Type B pancreatic cell (in vitro differentiated cells): ENCODE measurements at regions not wholly inside any gene's neighbourhood (a gene's known extent, or its start where the extent isn't known, plus 50 kb on each side); places are given as distances from the start of the nearest gene placed in this dataset.
A peak's percentile ranks its signal among the peaks of the same experiment; 100 is the strongest.

ENCODE experiments used
- DNase-seq: peaks from one replicate; pipeline ENCODE4 v3.0.0; 2021; ENCODE audit warnings: mixed read lengths; ENCODE audit not compliant: unreplicated experiment; ENCODE audit errors: extremely low spot score
- H3K27ac Mint-ChIP-seq: 2 replicates; pipeline ENCODE4 v1.8.0; 2021; ENCODE audit warnings: mild to moderate bottlenecking, mixed read lengths
- H3K27me3 Mint-ChIP-seq: 2 replicates; pipeline ENCODE4 v1.8.0; 2021; ENCODE audit warnings: mixed read lengths
- H3K36me3 Mint-ChIP-seq: 2 replicates; pipeline ENCODE4 v1.8.0; 2021; ENCODE audit warnings: mixed read lengths
- H3K4me1 Mint-ChIP-seq: one replicate; pipeline ENCODE4 v1.8.0; 2021; ENCODE audit warnings: mixed read lengths; ENCODE audit not compliant: unreplicated experiment
- H3K4me3 Mint-ChIP-seq: 2 replicates; pipeline ENCODE4 v1.8.0; 2021; ENCODE audit warnings: mild to moderate bottlenecking, mixed read lengths
- H3K9me3 Mint-ChIP-seq: 2 replicates; pipeline ENCODE4 v1.8.0; 2021; ENCODE audit warnings: mixed read lengths
- CTCF ChIP-seq: fragments of 200-600 bp; sonication (generic); conservative IDR thresholded peaks from 2 replicates; pipeline ENCODE4 v1.5.0; 2021; ENCODE audit warnings: antibody characterized with exemption, mild to moderate bottlenecking

- peaks cover 28% of the 10 kb centered on the region for H3K9me3 Mint-ChIP-seq
- peaks cover 7% of the 10 kb centered on the region for H3K4me1 Mint-ChIP-seq
- peaks cover 5% of the 10 kb centered on the region for H3K36me3 Mint-ChIP-seq
- DNase-seq = no peak
- no peak overlapping the region for H3K27ac Mint-ChIP-seq
- no peak overlapping the region for H3K4me3 Mint-ChIP-seq
- H3K27me3 Mint-ChIP-seq = no peaks in the 10 kb centered on the region
- no peak for TF ChIP-seq CTCF
Measured at GRCh38 chr11:103727262-103727661, 309.2 kb upstream of the DDI1 start.

- no peaks in the 10 kb centered on the region for H3K27me3 Mint-ChIP-seq
- peaks cover 5% of the 10 kb centered on the region for H3K36me3 Mint-ChIP-seq
- DNase-seq = no peak
- peaks cover 7% of the 10 kb centered on the region for H3K4me1 Mint-ChIP-seq
- peaks cover 20% of the 10 kb centered on the region for H3K9me3 Mint-ChIP-seq
- H3K4me3 Mint-ChIP-seq = no peak overlapping the region
- TF ChIP-seq CTCF = no peak
- no peak overlapping the region for H3K27ac Mint-ChIP-seq
Measured at GRCh38 chr11:103729617-103730016, 306.8 kb upstream of the DDI1 start.

GRCh38 chr11:103730131-103730940, 306.1 kb upstream of the DDI1 start:
- Mint-ChIP-seq H3K4me1 (peaks cover 7% of the 10 kb centered on the region), H3K4me3 (no peak overlapping the region), H3K9me3 (peaks cover 20% of the 10 kb centered on the region), H3K27ac (peak overlapping the region; percentile 41), H3K27me3 (no peaks in the 10 kb centered on the region), H3K36me3 (peaks cover 5% of the 10 kb centered on the region)
- no peak for TF ChIP-seq CTCF
- no peak for DNase-seq

GRCh38 chr11:103731670-103732069, 304.8 kb upstream of the DDI1 start:
- DNase-seq = no peak
- peaks cover 9% of the 10 kb centered on the region for H3K9me3 Mint-ChIP-seq
- no peak for TF ChIP-seq CTCF
- H3K27ac Mint-ChIP-seq = no peak overlapping the region
- H3K36me3 Mint-ChIP-seq = no peaks in the 10 kb centered on the region
- peaks cover 7% of the 10 kb centered on the region for H3K4me1 Mint-ChIP-seq
- no peak overlapping the region for H3K4me3 Mint-ChIP-seq
- H3K27me3 Mint-ChIP-seq = no peaks in the 10 kb centered on the region

- Mint-ChIP-seq H3K9me3 (no peaks in the 10 kb centered on the region), H3K36me3 (no peaks in the 10 kb centered on the region), H3K4me3 (no peak overlapping the region)
Measured at GRCh38 chr11:103733889-103734288, 302.6 kb upstream of the DDI1 start.

More at GRCh38 chr11:103733889-103734288, 302.6 kb upstream of the DDI1 start:
- no peaks in the 10 kb centered on the region for H3K27me3 Mint-ChIP-seq
- peaks cover 7% of the 10 kb centered on the region for H3K4me1 Mint-ChIP-seq
- TF ChIP-seq CTCF = no peak
- no peak for DNase-seq
- no peak overlapping the region for H3K27ac Mint-ChIP-seq
